ENCODE measurements at regions not wholly inside any gene's neighbourhood (a gene's known extent, or its start where the extent isn't known, plus 50 kb on each side); places are given as distances from the start of the nearest gene placed in this dataset.

- TF ChIP-seq, protein P1, sequence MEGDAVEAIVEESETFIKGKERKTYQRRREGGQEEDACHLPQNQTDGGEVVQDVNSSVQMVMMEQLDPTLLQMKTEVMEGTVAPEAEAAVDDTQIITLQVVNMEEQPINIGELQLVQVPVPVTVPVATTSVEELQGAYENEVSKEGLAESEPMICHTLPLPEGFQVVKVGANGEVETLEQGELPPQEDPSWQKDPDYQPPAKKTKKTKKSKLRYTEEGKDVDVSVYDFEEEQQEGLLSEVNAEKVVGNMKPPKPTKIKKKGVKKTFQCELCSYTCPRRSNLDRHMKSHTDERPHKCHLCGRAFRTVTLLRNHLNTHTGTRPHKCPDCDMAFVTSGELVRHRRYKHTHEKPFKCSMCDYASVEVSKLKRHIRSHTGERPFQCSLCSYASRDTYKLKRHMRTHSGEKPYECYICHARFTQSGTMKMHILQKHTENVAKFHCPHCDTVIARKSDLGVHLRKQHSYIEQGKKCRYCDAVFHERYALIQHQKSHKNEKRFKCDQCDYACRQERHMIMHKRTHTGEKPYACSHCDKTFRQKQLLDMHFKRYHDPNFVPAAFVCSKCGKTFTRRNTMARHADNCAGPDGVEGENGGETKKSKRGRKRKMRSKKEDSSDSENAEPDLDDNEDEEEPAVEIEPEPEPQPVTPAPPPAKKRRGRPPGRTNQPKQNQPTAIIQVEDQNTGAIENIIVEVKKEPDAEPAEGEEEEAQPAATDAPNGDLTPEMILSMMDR (conservative IDR thresholded peaks at IDR 0.05; ENCODE audit: low read depth, low read length), result no peak
- no peak for TF ChIP-seq EZH2 (IDR thresholded peaks at IDR 0.05; ENCODE audit: borderline replicate concordance, low read depth, low read length, poor library complexity, severe bottlenecking)
Measured at GRCh38 chr5:143662020-143662419, 149.9 kb upstream of the HMHB1 start.
